ENCODE measurements at regions not wholly inside any gene's neighbourhood (a gene's known extent, or its start where the extent isn't known, plus 50 kb on each side); places are given as distances from the start of the nearest gene placed in this dataset.
A peak's percentile ranks its signal among the peaks of the same experiment; 100 is the strongest.

GRCh38 chr3:46089237-46090011, 62.1 kb upstream of the XCR1 start:
- no peak for TF ChIP-seq POLR2A (IDR thresholded peaks at IDR 0.05)
- TF ChIP-seq, protein P1, sequence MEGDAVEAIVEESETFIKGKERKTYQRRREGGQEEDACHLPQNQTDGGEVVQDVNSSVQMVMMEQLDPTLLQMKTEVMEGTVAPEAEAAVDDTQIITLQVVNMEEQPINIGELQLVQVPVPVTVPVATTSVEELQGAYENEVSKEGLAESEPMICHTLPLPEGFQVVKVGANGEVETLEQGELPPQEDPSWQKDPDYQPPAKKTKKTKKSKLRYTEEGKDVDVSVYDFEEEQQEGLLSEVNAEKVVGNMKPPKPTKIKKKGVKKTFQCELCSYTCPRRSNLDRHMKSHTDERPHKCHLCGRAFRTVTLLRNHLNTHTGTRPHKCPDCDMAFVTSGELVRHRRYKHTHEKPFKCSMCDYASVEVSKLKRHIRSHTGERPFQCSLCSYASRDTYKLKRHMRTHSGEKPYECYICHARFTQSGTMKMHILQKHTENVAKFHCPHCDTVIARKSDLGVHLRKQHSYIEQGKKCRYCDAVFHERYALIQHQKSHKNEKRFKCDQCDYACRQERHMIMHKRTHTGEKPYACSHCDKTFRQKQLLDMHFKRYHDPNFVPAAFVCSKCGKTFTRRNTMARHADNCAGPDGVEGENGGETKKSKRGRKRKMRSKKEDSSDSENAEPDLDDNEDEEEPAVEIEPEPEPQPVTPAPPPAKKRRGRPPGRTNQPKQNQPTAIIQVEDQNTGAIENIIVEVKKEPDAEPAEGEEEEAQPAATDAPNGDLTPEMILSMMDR (IDR thresholded peaks at IDR 0.05), result no peak
- peak; percentile 64 for TF ChIP-seq POLR2AphosphoS5 (IDR thresholded peaks at IDR 0.05)
- no peak for TF ChIP-seq EP300 (IDR thresholded peaks at IDR 0.05)

Measured in gastroesophageal sphincter (tissue), 3 donors.